Frontal cortex (tissue), 3 donors: ENCODE measurements at regions not wholly inside any gene's neighbourhood (a gene's known extent, or its start where the extent isn't known, plus 50 kb on each side); places are given as distances from the start of the nearest gene placed in this dataset.
A peak's percentile ranks its signal among the peaks of the same experiment; 100 is the strongest.

Experiments used
- DNase-seq, 2 donors: peaks; one replicate each; pipeline ENCODE4 v3.0.0; 2012; ENCODE audit warnings: low spot score in 2 of 2
- FAIRE-seq: peaks from 2 replicates; lab custom pipeline; 2012; peaks lifted over from hg19 to GRCh38; lab: Jason Lieb, UNC
- donor health status: control.
- donor health status: control.
- donor health status: control.

DNA sequence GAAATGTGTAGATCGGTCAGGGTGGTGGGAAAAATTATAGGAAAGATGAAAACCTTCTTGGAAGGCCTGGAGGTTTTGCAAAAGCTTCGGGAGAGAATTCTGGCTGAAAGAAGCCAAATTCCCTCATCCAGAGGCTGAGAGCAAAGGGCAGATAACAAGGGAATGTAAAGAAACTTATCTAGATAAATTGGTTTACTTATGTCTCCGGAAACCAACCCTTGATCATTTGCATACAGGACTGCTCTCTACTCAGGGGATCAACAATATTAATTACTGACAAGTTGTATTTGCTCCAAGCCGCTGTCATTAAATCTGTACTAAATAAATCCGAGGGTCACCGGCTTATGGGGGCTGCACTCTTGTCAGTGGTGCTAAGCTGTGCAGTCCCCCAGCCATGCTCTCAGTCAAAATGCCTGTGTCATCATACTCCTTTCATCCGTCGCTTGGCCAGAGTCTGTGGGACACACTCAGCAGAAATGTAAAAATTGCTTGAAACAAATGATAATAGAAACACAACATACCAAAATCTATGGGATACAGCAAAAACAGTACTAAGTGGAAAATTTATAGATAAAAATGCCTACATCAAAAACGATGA lies 715.7 kb downstream of the KCTD8 start:
- no peak for FAIRE-seq
- DNase-seq, result no peak

DNA sequence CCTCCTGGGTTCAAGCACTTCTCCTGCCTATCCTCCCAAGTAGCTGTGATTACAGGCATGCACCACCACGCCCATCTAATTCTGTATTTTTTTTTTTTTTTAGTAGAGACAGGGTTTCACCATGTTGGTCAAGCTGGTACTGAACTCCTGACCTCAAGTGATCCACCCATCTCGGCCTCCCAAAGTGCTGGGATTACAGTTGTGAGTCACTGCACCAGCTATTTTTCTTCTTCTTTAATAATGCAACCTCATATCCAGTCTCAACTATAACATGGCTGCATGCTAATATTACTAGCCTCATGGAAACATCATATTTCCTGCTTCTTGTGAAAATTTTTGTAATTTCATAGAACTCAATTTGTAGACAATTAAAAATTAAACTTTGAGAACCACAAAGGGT lies 706.5 kb downstream of the KCTD8 start:
- FAIRE-seq (no peak), DNase-seq (no peak)

DNA sequence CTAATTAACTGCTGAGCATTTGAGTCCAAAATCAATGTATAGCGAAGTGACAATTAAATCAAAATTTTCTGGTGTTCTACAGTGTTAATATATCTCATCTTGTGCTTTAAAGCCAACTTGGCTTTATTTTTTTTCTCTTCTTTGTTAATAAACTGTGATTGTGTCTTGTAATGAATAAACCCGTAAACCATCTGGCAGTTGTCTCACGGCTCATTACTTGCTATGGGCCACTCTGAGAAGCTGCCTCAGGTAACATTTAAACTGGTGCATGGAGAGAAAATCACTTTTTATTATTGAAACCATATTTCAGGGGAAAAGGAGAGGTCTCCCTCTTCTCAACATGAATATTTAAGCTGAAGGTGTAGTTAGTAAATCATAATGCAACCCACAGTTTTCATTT lies 694.0 kb downstream of the KCTD8 start:
- DNase-seq (no peak), FAIRE-seq (no peak)

DNA sequence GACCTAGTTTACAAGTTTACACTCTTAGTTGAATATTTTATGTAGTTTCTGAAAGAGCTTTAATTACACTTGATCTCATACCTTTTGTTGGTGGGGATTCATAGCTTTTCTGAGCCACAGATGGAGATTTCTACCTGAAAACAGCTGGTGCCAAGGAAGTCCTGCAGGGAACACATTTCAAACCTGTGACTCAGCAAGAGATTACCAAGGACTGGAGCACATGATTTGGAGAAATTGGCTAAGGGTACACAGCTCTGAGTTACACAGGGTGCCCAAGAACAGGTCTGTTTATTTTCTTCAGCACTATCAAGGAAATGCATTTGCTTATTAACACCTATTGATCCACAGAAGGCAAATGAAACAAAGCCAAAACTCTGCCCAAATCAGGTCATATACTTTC lies 691.5 kb downstream of the KCTD8 start:
- FAIRE-seq, result no peak
- DNase-seq, result no peak

DNA sequence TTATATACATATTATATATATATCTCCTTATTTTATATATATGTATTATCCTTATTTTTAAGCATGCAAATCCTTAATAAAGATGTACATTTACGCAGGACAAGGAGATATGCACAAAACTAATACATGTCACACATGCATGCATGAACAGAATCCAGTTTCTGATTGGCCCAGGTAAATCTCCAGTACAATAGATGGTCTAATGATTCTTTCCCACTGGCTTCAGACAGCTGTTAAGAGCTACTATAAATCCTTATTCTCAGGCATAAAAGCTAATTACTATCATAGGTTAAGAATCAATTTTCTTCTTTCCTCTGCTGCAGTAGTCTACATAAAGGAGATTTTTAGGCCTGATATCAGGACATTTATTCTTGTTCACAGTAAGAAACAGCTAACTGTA lies 689.8 kb downstream of the KCTD8 start:
- DNase-seq (no peak), FAIRE-seq (no peak)

DNA sequence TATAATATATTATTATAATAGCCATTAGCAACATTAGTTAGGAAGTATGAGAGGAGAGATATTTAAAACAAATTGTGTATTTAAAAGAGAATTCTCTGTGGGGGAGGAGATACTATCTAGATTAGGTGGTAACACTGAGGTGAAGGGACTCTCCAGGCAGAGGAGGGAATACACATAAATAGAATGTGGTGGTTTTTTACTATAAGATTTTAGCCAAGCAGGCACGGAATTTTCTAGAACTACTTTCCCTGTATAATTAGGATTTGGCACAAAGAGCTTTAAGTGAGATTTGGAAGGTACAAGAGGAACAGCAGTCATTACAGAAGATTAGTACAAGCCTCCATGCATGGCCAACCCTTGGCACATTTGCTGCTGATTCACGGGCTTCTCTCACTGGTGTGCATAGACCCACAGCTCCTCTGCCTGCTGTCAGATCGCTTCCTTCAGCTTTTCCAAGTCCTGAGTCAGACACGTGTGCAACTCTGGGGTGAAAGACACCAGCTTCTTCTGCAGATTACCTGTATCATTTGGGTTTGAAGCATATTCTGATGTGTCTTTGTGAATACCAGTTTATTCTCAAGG lies 685.5 kb downstream of the KCTD8 start:
- no peak for FAIRE-seq
- no peak for DNase-seq

DNA sequence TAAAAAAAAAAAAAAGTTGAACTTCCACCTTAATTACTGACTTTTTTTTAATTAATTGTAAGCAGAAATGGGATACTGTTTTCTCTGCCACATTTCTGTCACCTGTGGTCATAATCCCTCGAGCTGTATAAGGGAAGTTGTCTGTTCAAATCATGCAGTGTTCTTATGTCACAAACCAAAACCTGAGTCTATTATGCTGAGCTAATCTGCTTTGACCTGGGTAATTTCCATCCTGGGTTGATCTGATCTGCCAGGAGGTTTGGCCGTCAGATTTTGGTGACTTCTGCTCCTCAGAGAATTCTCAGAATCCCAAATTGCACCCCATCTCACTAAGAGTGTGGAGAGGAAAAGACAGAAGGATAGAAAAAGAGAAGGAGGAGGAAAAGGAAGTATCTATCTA lies 683.1 kb downstream of the KCTD8 start:
- DNase-seq (no peak), FAIRE-seq (no peak)

DNA sequence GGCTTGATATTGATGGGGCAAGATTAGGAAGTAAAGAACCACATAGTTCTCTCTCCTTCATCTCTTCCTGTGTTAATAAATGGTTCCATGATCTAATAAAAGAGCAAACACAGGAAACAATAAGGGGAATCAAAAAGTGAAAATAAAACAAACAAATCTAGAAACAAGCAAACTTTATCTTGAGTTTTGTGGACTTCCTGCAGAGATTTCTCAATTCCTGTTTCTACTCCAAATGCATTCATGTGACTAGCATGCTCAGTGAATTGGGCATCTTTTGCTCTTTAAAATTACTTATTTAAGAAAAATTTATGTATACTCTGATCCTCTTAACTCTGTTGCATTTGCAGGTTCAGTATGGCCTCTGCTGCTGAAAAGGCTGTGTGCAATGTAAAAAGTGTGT lies 682.0 kb downstream of the KCTD8 start:
- DNase-seq, result no peak
- no peak for FAIRE-seq

DNA sequence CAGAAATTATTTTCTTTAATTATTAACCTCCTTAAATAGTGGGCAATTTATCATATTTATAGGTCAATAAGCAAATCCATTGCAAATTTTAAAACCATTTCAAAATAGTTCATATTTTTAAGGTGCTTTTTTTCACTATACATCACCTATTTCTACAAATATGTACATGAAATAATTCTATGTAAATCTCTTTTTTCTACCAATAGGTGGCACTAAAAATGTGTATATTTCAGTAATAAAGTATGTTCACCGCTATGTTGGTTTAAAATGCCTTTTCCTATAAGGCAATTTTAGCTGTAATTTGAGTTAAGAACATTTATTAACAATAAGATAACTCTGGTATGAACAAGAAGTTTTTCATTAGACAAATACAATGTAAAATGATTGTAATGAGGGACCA lies 672.2 kb downstream of the KCTD8 start:
- FAIRE-seq (peak; percentile 90), DNase-seq (no peak)

DNA sequence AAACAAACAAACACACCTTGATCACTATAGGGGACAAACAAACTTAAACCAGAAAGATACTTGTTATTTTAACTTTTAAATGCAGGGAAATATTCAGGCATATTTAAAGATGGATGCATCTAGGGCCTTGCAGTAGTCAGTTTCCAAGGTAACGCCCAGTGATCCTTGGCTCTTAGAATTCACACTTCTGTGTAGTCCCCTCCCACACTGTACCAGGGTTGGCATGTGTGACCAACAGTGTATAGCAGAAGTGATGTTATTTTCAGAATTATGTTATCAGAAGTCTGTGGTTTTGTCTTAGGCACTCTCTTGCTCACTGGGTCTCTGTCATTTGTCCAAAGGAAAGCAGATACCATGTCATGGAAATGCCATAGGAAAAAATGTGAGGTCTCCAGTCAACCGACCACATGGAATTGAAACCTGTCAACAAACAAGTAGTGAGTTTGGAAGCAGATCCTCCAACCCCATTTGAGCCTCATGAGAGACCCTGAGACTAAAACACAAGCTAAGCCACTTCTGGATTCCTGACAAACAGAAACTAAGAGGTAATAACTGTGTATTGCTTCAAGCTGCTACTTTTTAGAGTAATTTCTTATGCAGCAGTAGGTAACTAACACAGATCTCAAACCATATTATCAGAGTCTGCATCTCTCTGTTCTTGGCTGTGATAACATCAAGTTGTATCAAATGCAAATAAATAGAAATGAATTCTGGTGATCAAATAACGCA lies 670.3 kb downstream of the KCTD8 start:
- FAIRE-seq (no peak), DNase-seq (no peak)

DNA sequence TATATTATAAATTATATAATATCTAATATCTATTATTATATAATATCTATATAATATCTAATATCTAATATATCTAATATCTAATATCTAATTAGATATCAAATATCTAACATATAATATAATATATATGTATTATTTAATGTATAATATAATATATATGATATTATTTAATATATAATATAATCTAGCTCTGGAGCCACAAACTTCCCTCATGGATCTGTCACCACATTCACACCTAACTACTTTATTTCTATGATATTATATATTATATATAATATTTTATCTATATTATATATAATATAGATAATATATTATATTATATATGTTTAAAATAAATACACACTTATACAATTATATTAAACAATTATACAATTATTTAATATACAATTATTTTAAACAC lies 667.5 kb downstream of the KCTD8 start:
- FAIRE-seq (no peak), DNase-seq (no peak)

DNA sequence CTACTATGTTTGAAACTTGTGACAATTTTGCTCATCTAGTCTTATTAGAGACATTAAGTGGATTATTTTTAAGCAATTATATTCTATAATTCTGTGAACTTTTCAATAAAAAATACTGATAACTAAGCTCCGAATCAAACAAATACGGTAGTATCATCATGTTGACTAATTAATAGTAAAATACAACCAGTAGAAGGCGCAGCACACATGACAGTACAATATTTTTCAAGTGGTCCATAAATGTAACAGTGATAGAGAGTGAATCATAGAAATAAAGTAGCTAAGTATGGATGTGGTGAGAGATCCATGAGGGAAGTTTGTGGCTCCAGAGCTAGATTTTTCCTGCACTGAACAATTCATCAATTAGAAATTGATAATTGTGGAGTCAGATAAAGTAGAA lies 666.2 kb downstream of the KCTD8 start:
- no peak for DNase-seq
- no peak for FAIRE-seq

DNA sequence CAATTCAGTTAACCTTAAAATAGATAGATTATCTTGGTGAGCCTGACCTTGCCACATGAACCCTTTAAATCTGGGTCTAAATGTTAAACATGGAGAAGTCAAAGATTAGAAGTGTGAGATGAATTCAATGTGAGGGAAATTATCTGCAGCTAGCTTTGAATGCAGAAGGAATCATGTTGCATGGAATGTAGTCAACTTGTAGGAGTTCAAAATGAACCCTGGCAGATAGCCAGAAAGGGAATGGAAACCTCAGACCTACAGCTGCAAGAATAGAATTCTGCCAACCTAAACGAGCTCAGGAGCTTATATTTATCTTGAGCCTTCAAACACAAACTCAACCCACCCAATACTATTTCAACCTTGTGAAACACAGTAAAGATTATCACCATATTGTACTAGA lies 632.5 kb downstream of the KCTD8 start:
- FAIRE-seq (no peak), DNase-seq (no peak)

DNA sequence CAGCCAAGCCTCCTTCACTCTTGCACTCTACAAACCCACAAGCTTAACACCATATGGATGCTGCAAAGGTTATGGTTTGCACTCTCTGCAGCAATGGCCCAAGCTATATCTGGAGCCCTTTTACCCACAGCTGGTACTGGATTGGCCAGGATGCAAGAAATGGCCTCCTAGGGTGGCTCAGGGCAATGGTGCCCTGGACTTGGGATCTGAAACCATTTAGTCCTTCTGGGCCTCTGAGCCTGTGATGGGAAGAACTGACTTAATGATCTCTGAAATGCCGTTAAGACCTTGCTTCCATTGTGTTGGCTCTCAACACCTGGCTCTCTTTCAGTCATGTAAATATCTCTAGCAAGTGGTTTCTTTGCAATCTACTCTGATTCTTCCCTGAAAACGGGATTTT lies 626.0 kb downstream of the KCTD8 start:
- DNase-seq (no peak), FAIRE-seq (no peak)

DNA sequence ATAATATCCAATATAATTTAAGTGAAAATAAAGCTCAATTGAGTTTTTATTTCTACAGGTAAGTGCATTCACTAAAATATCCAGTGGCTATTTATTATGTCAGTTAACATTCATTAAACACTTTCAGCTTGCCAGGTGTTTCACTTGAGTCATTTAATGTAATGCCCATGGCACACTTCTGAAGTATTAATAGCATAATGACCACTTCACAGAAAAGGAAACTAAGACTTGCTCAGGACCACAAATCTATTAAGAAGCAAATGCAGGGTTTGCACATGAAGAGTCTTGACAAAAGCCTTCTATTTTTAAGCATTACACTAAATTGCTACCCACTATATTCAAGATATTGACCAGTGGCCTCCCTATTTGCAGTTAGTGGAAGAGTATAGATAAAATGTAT lies 612.7 kb downstream of the KCTD8 start:
- DNase-seq, result no peak
- FAIRE-seq, result no peak

DNA sequence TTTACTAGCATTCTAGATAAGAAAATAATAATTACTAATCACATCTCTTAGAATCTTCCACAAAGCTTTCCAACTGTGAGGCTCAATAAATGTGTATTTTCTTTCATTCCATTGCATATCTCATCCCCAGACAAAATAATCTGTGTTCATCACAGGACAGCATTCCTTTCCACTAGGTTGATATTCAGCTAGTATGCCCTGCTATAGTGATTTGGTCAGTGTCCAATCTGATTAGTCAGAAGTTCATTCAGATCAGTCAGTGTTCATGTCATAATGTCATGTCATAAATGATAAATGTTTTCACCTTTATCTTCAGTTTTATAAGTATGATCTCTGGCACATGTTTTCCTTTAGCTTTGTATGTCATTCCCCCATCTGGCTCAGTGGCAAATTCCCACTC lies 611.4 kb downstream of the KCTD8 start:
- no peak for DNase-seq
- no peak for FAIRE-seq

DNA sequence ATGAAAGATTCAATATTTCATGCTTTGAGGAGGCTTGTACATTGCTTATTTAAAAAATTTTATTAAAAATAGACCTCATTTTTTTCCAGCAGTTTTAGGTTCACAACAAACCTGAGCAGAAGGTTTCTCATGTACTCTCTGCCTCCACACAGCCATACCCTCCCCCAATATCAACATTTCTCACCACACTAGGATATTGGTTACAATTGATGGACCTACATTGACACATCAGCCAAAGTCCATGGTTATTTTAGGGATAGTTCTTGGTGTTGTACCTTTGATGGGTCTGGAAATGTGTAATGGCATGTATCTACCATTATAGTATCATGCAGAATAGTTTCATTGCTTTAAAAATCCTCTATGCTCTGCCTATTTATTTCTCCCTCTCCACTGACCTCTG lies 611.0 kb downstream of the KCTD8 start:
- FAIRE-seq, result no peak

DNA sequence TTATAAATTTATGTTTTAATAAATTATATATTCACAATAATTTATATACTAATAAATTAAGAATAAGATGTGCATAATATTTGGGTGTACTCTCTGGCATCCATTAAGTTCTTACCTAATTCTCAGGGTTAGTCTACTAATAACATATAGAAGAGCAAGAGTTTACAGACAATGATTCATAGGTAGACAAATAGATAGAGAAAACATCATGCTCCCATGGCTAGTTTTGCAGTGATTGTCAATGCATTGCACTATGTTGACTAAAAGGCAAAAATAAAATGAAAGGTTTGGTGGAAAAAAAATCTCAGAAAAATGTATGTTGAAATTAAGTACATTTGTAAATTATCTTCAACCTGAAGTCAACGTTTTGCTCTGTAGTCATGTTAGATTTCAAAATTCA lies 606.0 kb downstream of the KCTD8 start:
- DNase-seq (no peak), FAIRE-seq (peak; percentile 8)

More for the DNA sequence above, 611.0 kb downstream of the KCTD8 start:
- DNase-seq, result no peak

DNA sequence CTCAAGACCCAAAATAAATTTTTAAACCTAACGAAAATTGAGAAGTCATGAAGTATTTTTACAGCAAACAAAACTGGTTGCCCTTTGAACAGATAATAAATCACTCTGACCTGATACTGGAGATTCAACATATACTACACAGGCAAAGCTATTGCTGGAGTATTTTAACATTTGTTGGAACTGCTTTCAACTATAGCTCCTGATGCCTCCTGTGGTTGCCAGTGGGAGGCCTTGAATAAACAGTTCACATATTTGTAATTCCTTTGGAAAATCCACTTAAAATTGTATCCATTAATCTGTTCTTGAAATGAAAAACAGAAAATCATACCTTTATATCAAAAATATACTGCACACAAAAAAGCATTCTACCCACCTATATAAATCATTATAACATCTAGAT lies 605.1 kb downstream of the KCTD8 start:
- FAIRE-seq, result no peak
- DNase-seq, result no peak

DNA sequence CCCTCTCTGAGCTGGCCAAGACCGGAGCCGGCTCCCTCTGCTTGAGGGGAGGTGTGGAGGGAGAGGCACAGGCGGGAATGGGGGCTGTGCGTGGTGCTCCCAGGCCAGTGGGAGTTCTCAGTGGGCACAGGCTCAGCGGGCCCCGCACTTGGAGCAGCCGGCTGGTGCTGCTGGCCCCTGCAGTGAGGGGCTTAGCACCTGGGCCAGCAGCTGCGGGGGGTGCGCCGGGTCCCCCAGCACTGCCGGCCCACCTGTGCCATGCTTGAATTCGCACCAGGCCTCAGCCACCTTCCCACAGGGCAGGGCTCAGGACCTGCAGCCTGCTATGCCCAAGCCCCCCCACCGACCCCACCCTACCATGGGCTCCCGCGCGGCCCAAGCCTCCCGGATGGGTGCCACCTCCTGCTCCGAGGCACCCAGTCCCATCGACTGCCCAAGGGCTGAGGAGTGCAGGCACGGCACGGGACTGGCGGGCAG lies 602.5 kb downstream of the KCTD8 start:
- DNase-seq, result no peak
- no peak for FAIRE-seq

DNA sequence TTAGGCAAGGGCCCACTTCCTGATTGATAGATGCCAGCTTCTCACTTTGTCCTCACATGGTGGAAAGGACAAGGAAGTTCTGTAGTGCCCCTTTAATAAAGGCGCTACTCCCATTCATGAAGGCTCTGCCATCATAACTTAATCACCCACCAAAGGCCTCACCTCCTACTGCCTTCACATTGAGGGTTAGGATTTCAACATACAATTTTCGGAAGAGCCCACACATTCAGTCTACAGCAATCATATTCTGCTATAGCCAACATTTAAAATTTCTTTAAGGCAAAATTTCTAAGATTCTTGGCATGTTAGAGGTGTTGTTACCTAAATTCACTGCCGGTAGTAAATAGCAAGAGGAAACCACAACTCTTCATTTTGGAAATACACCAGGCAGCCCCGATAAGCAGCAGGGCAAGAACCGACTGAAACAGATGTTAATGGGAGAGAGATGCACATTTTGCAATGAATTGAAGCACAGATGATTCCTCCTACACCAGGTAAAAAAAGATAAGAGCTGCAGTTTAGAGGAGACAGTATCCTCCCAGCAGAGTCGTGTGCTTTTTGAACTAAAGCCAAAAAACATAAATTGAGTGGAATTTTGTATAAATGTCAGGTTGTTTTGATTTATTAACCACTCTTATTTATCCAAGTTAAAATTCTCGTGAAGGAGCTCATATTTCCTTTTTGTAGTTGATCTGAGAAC lies 594.9 kb downstream of the KCTD8 start:
- DNase-seq (peak in 1 of 2 donors; percentile 4), FAIRE-seq (no peak)
